ENCODE measurements at regions not wholly inside any gene's neighbourhood (a gene's known extent, or its start where the extent isn't known, plus 50 kb on each side); places are given as distances from the start of the nearest gene placed in this dataset.

DNA sequence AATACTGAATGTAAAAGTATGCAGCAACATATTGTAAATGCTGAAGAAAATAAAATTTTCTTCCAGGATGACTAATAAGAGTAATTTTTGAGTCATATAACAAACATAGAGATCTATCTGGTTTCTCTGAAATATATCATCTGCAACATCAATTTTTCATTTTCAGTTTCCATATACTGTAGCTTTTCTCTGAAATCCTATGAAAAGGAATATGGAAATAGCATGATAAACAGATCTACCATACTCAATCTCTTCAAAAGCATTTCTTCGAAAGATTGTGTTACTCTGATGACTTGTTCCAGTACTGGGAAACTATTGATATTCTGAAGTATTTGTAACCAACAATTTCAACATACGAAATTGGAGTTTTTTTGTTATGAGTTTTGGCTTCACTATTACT lies 1156.7 kb downstream of the FAM133A start:
- no peaks in the 10 kb centered on the region for H3K27me3 ChIP-seq (ENCODE audit: control insufficient read depth, low read length)
- H3K27ac ChIP-seq (ENCODE audit: low read depth, low read length): no peak overlapping the region
- no peaks in the 10 kb centered on the region for H4K20me1 ChIP-seq (ENCODE audit: control insufficient read depth, insufficient read depth, low read depth, low read length)
- H3K9me2 ChIP-seq (replicated peaks; ENCODE audit: control insufficient read depth, low read length): no peaks in the 10 kb centered on the region
- H3K4me1 ChIP-seq (ENCODE audit: control insufficient read depth, low read length): no peaks in the 10 kb centered on the region
- H3K4me2 ChIP-seq (ENCODE audit: low read length): no peak overlapping the region
- no peak overlapping the region for H3K4me3 ChIP-seq (ENCODE audit: low read length)
- no peaks in the 10 kb centered on the region for H3K9me3 ChIP-seq (ENCODE audit: control insufficient read depth, insufficient read depth, low read length)
- H3K36me3 ChIP-seq (ENCODE audit: control insufficient read depth, low read length): no peaks in the 10 kb centered on the region
- H3K79me2 ChIP-seq (ENCODE audit: control insufficient read depth, low read length): no peaks in the 10 kb centered on the region
- TF ChIP-seq EZH2phosphoT487 (IDR thresholded peaks at IDR 0.05; ENCODE audit: borderline replicate concordance, low read length): no peak
- no peaks in the 10 kb centered on the region for H3F3A ChIP-seq (ENCODE audit: control insufficient read depth, insufficient read depth)

DNA sequence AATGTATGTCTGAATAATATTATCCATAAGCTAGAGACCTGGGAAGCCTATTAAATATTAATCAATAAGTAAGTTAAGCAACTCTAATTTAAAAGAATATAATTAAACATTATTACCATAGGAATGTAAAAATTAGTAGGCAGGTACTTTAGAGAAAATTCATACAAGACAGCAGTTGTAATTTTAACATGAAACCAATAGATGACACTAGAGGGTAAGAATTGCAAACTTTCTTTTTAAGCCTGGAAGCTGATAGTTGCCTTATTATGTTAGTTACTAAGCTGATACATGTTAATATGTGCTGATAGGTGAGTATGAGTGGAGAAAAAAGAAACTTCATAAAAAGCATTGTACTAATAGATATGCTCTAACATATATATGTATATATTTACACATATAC lies 1157.4 kb downstream of the FAM133A start:
- H4K20me1 ChIP-seq (ENCODE audit: control insufficient read depth, insufficient read depth, low read depth, low read length): no peaks in the 10 kb centered on the region
- H3K4me1 ChIP-seq (ENCODE audit: control insufficient read depth, low read length): no peaks in the 10 kb centered on the region
- H3K36me3 ChIP-seq (ENCODE audit: control insufficient read depth, low read length): no peaks in the 10 kb centered on the region
- no peaks in the 10 kb centered on the region for H3K79me2 ChIP-seq (ENCODE audit: control insufficient read depth, low read length)
- no peak overlapping the region for H3K27ac ChIP-seq (ENCODE audit: low read depth, low read length)
- no peak overlapping the region for H3K4me2 ChIP-seq (ENCODE audit: low read length)
- H3K9me2 ChIP-seq (replicated peaks; ENCODE audit: control insufficient read depth, low read length): no peaks in the 10 kb centered on the region
- H3K4me3 ChIP-seq (ENCODE audit: low read length): no peak overlapping the region
- H3K27me3 ChIP-seq (ENCODE audit: control insufficient read depth, low read length): no peaks in the 10 kb centered on the region
- no peak for TF ChIP-seq EZH2phosphoT487 (IDR thresholded peaks at IDR 0.05; ENCODE audit: borderline replicate concordance, low read length)
- TF ChIP-seq, protein P1, sequence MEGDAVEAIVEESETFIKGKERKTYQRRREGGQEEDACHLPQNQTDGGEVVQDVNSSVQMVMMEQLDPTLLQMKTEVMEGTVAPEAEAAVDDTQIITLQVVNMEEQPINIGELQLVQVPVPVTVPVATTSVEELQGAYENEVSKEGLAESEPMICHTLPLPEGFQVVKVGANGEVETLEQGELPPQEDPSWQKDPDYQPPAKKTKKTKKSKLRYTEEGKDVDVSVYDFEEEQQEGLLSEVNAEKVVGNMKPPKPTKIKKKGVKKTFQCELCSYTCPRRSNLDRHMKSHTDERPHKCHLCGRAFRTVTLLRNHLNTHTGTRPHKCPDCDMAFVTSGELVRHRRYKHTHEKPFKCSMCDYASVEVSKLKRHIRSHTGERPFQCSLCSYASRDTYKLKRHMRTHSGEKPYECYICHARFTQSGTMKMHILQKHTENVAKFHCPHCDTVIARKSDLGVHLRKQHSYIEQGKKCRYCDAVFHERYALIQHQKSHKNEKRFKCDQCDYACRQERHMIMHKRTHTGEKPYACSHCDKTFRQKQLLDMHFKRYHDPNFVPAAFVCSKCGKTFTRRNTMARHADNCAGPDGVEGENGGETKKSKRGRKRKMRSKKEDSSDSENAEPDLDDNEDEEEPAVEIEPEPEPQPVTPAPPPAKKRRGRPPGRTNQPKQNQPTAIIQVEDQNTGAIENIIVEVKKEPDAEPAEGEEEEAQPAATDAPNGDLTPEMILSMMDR (IDR thresholded peaks at IDR 0.05; ENCODE audit: low read depth, low read length, poor library complexity, severe bottlenecking): no peak
- no peaks in the 10 kb centered on the region for H3K9me3 ChIP-seq (ENCODE audit: control insufficient read depth, insufficient read depth, low read length)
- H3F3A ChIP-seq (ENCODE audit: control insufficient read depth, insufficient read depth): no peaks in the 10 kb centered on the region

GRCh38 chrX:94834226-94834625 lies 1160.2 kb downstream of the FAM133A start:
- TF ChIP-seq EZH2phosphoT487 (IDR thresholded peaks at IDR 0.05; ENCODE audit: borderline replicate concordance, low read length): no peak
- TF ChIP-seq, protein P1 (IDR thresholded peaks at IDR 0.05; ENCODE audit: low read depth, low read length, poor library complexity, severe bottlenecking): no peak

GRCh38 chrX:94850811-94851210 lies 1176.8 kb downstream of the FAM133A start:
- Histone ChIP-seq H3K4me3 (ENCODE audit: low read length) (no peak overlapping the region), H3K4me1 (ENCODE audit: control insufficient read depth, low read length) (no peaks in the 10 kb centered on the region), H3F3A (ENCODE audit: control insufficient read depth, insufficient read depth) (no peaks in the 10 kb centered on the region), H4K20me1 (ENCODE audit: control insufficient read depth, insufficient read depth, low read depth, low read length) (no peaks in the 10 kb centered on the region), H3K36me3 (ENCODE audit: control insufficient read depth, low read length) (no peaks in the 10 kb centered on the region), H3K27ac (ENCODE audit: low read depth, low read length) (no peak overlapping the region), H3K4me2 (ENCODE audit: low read length) (no peak overlapping the region), H3K9me3 (ENCODE audit: control insufficient read depth, insufficient read depth, low read length) (no peaks in the 10 kb centered on the region), H3K79me2 (ENCODE audit: control insufficient read depth, low read length) (no peaks in the 10 kb centered on the region), H3K9me2 (replicated peaks; ENCODE audit: control insufficient read depth, low read length) (no peaks in the 10 kb centered on the region), H3K27me3 (ENCODE audit: control insufficient read depth, low read length) (no peaks in the 10 kb centered on the region)
- TF ChIP-seq, protein P1 (IDR thresholded peaks at IDR 0.05; ENCODE audit: low read depth, low read length, poor library complexity, severe bottlenecking): no peak
- no peak for TF ChIP-seq EZH2phosphoT487 (IDR thresholded peaks at IDR 0.05; ENCODE audit: borderline replicate concordance, low read length)

More at GRCh38 chrX:94834226-94834625, 1160.2 kb downstream of the FAM133A start:
- Histone ChIP-seq H3K9me2 (replicated peaks; ENCODE audit: control insufficient read depth, low read length) (no peaks in the 10 kb centered on the region), H3K79me2 (ENCODE audit: control insufficient read depth, low read length) (no peaks in the 10 kb centered on the region), H3K36me3 (ENCODE audit: control insufficient read depth, low read length) (no peaks in the 10 kb centered on the region), H3K4me3 (ENCODE audit: low read length) (no peak overlapping the region), H3K4me1 (ENCODE audit: control insufficient read depth, low read length) (no peaks in the 10 kb centered on the region), H3K9me3 (ENCODE audit: control insufficient read depth, insufficient read depth, low read length) (no peaks in the 10 kb centered on the region), H3K4me2 (ENCODE audit: low read length) (no peak overlapping the region), H3K27ac (ENCODE audit: low read depth, low read length) (no peak overlapping the region), H3F3A (ENCODE audit: control insufficient read depth, insufficient read depth) (no peaks in the 10 kb centered on the region), H3K27me3 (ENCODE audit: control insufficient read depth, low read length) (no peaks in the 10 kb centered on the region), H4K20me1 (ENCODE audit: control insufficient read depth, insufficient read depth, low read depth, low read length) (no peaks in the 10 kb centered on the region)

All from DOHH2 (cell line).